Stimulated activated naive CD4-positive, alpha-beta T cell treated with Interleukin-2 at 50 U/mL for 16 hours (primary cell): ENCODE measurements at regions not wholly inside any gene's neighbourhood (a gene's known extent, or its start where the extent isn't known, plus 50 kb on each side); places are given as distances from the start of the nearest gene placed in this dataset.
"Not testable (repeated sequence)": the region's sequence is repeated elsewhere in the genome, so short reads cannot be mapped to it uniquely, and the experiment has no call there.

Experiments
- DNase-seq: peaks from one replicate; lab custom pipeline; 2025; lab: John Stamatoyannopoulos, UW

GRCh38 chr18:38790786-38791185, 1225.2 kb upstream of the CELF4 start:
- no peak for DNase-seq

- no peak for DNase-seq
Observed at GRCh38 chr18:38790303-38790702, 1224.7 kb upstream of the CELF4 start.

GRCh38 chr18:38789141-38789540, 1223.5 kb upstream of the CELF4 start:
- no peak for DNase-seq

GRCh38 chr18:38786906-38787305, 1221.3 kb upstream of the CELF4 start:
- no peak for DNase-seq

- not testable (repeated sequence) for DNase-seq
Observed at GRCh38 chr18:38771620-38772019, 1206.0 kb upstream of the CELF4 start.

- DNase-seq, result no peak
Observed at GRCh38 chr18:38768504-38768903, 1202.9 kb upstream of the CELF4 start.

GRCh38 chr18:38759457-38759856, 1193.9 kb upstream of the CELF4 start:
- DNase-seq, result no peak

- DNase-seq, result no peak
Observed at GRCh38 chr18:38756436-38756835, 1190.8 kb upstream of the CELF4 start.

GRCh38 chr18:38752430-38752829, 1186.8 kb upstream of the CELF4 start:
- no peak for DNase-seq

GRCh38 chr18:38751898-38752297, 1186.3 kb upstream of the CELF4 start:
- no peak for DNase-seq

GRCh38 chr18:38751211-38751610, 1185.6 kb upstream of the CELF4 start:
- DNase-seq, result no peak

GRCh38 chr18:38750751-38751150, 1185.2 kb upstream of the CELF4 start:
- no peak for DNase-seq

- DNase-seq, result no peak
Observed at GRCh38 chr18:38747153-38747552, 1181.6 kb upstream of the CELF4 start.

- not testable (repeated sequence) for DNase-seq
Observed at GRCh38 chr18:38720181-38720580, 1154.6 kb upstream of the CELF4 start.

GRCh38 chr18:38718365-38718901, 1152.8 kb upstream of the CELF4 start:
- DNase-seq, result no peak

- no peak for DNase-seq
Observed at GRCh38 chr18:38709122-38709521, 1143.5 kb upstream of the CELF4 start.

GRCh38 chr18:38706373-38706772, 1140.8 kb upstream of the CELF4 start:
- no peak for DNase-seq

- DNase-seq, result no peak
Observed at GRCh38 chr18:38698088-38698487, 1132.5 kb upstream of the CELF4 start.

- DNase-seq, result no peak
Observed at GRCh38 chr18:38695559-38696280, 1130.1 kb upstream of the CELF4 start.

- DNase-seq, result no peak
Observed at GRCh38 chr18:38693104-38693503, 1127.5 kb upstream of the CELF4 start.

- no peak for DNase-seq
Observed at GRCh38 chr18:38690626-38691025, 1125.0 kb upstream of the CELF4 start.

- no peak for DNase-seq
Observed at GRCh38 chr18:38688416-38688815, 1122.8 kb upstream of the CELF4 start.

- DNase-seq, result no peak
Observed at GRCh38 chr18:38670486-38670885, 1104.9 kb upstream of the CELF4 start.

- DNase-seq, result no peak
Observed at GRCh38 chr18:38664929-38665328, 1099.3 kb upstream of the CELF4 start.
